K562 (cell line): ENCODE measurements at regions not wholly inside any gene's neighbourhood (a gene's known extent, or its start where the extent isn't known, plus 50 kb on each side); places are given as distances from the start of the nearest gene placed in this dataset.

Experiments
- ATAC-seq: fragments of 200-7000 bp; cut with Tn5 transposase; 3 replicates; pipeline ENCODE4 v1.9.1; 2020; ENCODE audit warnings: moderate library complexity
- BruUV-seq: library from RNA; stranded (reverse); fragments of 400-500 nt; replicated peaks from 2 replicates; lab custom pipeline; 2021; lab: Mats Ljungman, UMichigan
- CTCF ChIA-PET: fragments of 300-600 bp; formaldehyde crosslinking; extraction: SDS; loops from one replicate; lab custom pipeline; 2021; ENCODE audit warnings: low intra/inter-chr PET ratio; lab: Yijun Ruan, JAX
- POLR2A ChIA-PET: fragments of 300-600, 350-650 bp; sonication (Branson Sonifier 250); formaldehyde crosslinking; extraction: SDS; loops from one replicate; lab custom pipeline; 2021; ENCODE audit warnings: antibody characterized with exemption, inconsistent platforms; lab: Yijun Ruan, JAX
- DNase-seq, 4 experiments: peaks; one replicate each; pipeline versions ENCODE4 v3.0.0 to v3.0.0-alpha.2; 2011 to 2018; ENCODE audit warnings: low spot score in 3 of 4, mixed read lengths in 3 of 4; ENCODE audit errors: extremely low read depth in 1 of 4
- FAIRE-seq: peaks from 2 replicates; lab custom pipeline; 2011; peaks lifted over from hg19 to GRCh38; lab: Jason Lieb, UNC
- H2AFZ ChIP-seq: 2 replicates; pipeline ENCODE4 v1.6.0; 2011; ENCODE audit warnings: low read depth, low read length, control low read depth, inconsistent platforms
- H3K27ac ChIP-seq: fragments of 200-600 bp; 3 replicates; pipeline ENCODE4 v1.8.0; 2011; ENCODE audit warnings: low read depth, mild to moderate bottlenecking, control low read depth, inconsistent platforms, low read length, moderate library complexity, mixed read lengths; ENCODE audit errors: extremely low read depth
- H3K27me3 ChIP-seq, 2 experiments: fragments of 300-600 bp in 1 of 2; 2 replicates in 1 of 2; 3 replicates in 1 of 2; pipeline versions ENCODE4 v1.6.0 to v1.8.0; 2011; ENCODE audit warnings: inconsistent platforms in 2 of 2, low read length in 2 of 2, mild to moderate bottlenecking in 1 of 2, mixed read lengths in 1 of 2, moderate library complexity in 1 of 2; ENCODE audit not compliant: control insufficient read depth in 2 of 2, insufficient read depth in 2 of 2
- H3K36me3 ChIP-seq: fragments of 300-600 bp; 3 replicates; pipeline ENCODE4 v1.8.0; 2011; ENCODE audit warnings: mild to moderate bottlenecking, low read length, inconsistent platforms; ENCODE audit not compliant: control insufficient read depth, insufficient read depth
- H3K4me1 ChIP-seq, 2 experiments: fragments of 200-600 bp in 1 of 2; replicated peaks in 1 of 2; 2 replicates in 1 of 2; 3 replicates in 1 of 2; pipeline versions ENCODE4 v1.5.1 to v1.8.0; 2011; ENCODE audit warnings: inconsistent platforms in 2 of 2, low read length in 2 of 2, mild to moderate bottlenecking in 1 of 2, mixed read lengths in 1 of 2, moderate library complexity in 1 of 2; ENCODE audit not compliant: control insufficient read depth in 2 of 2, insufficient read depth in 2 of 2
- H3K4me2 ChIP-seq: 2 replicates; pipeline ENCODE4 v1.6.1; 2011; ENCODE audit warnings: low read length, control low read depth, inconsistent platforms, mixed read lengths; ENCODE audit not compliant: insufficient read depth
- H3K4me3 ChIP-seq: fragments of 200-600 bp; sonication (generic), shearing (Covaris generic); 2 replicates; pipeline ENCODE4 v1.5.1; 2016; ENCODE audit warnings: control low read depth, inconsistent platforms
- H3K79me2 ChIP-seq: fragments of 200-600 bp; 3 replicates; pipeline ENCODE4 v1.8.0; 2011; ENCODE audit warnings: low read length, inconsistent platforms; ENCODE audit not compliant: control insufficient read depth, insufficient read depth
- H3K9ac ChIP-seq, 2 experiments: 2 replicates each; pipeline versions ENCODE4 v1.6.0 to v1.6.1; 2011; ENCODE audit warnings: low read depth in 2 of 2, low read length in 2 of 2, control low read depth in 1 of 2, inconsistent platforms in 1 of 2, mild to moderate bottlenecking in 1 of 2, mixed read lengths in 1 of 2; ENCODE audit not compliant: insufficient read depth in 1 of 2
- H3K9me1 ChIP-seq: one replicate; pipeline ENCODE4 v1.6.0; 2011; ENCODE audit warnings: inconsistent platforms, mild to moderate bottlenecking, low read length, moderate library complexity; ENCODE audit not compliant: control insufficient read depth, insufficient read depth
- H3K9me3 ChIP-seq: replicated peaks from 2 replicates; pipeline ENCODE4 v1.5.1; 2011; ENCODE audit warnings: low read depth, low read length, inconsistent platforms; ENCODE audit not compliant: control insufficient read depth, insufficient read depth
- H4K20me1 ChIP-seq: replicated peaks from 2 replicates; pipeline ENCODE4 v1.6.1; 2011; ENCODE audit warnings: low read length, inconsistent platforms, mixed read lengths; ENCODE audit not compliant: control insufficient read depth, insufficient read depth
- HDGF ChIP-seq: fragments of 450-650 bp; IDR thresholded peaks from 2 replicates; pipeline ENCODE4 v1.6.1; 2016
- MTA1 ChIP-seq: fragments of 450-650 bp; IDR thresholded peaks from 2 replicates; pipeline ENCODE4 v1.6.1; 2017; ENCODE audit warnings: borderline replicate concordance
- NCOR1 ChIP-seq: fragments of 450-650 bp; IDR thresholded peaks from 2 replicates; pipeline ENCODE4 v1.6.1; 2016; ENCODE audit warnings: mild to moderate bottlenecking, moderate library complexity
- NFATC3 ChIP-seq: fragments of 450-650 bp; IDR thresholded peaks from 2 replicates; pipeline ENCODE4 v1.6.1; 2017; ENCODE audit warnings: mild to moderate bottlenecking
- POLR2AphosphoS2 ChIP-seq: IDR thresholded peaks from 2 replicates; pipeline ENCODE4 v1.6.1; 2012; ENCODE audit warnings: low read length, improper control_type of control experiment
- SUPT5H ChIP-seq: fragments of 450-650 bp; IDR thresholded peaks from 2 replicates; pipeline ENCODE4 v1.6.1; 2016
- THRB ChIP-seq: fragments of 450-650 bp; formaldehyde crosslinking; conservative IDR thresholded peaks from 2 replicates; pipeline ENCODE4 v1.4.0; 2022; ENCODE audit warnings: mild to moderate bottlenecking, missing genetic modification characterization
- ZFPM2 ChIP-seq: fragments of 250-450 bp; sonication (Bioruptor Pico); IDR thresholded peaks from 2 replicates; pipeline ENCODE4 v1.5.1; 2022; ENCODE audit warnings: mild to moderate bottlenecking
- WGBS: fragments of 100-300 bp; shearing (Covaris generic); methylation state at CpG from one replicate; pipeline ENCODE4 v1.1.6; 2016; ENCODE audit warnings: low coverage, mixed read lengths; ENCODE audit not compliant: insufficient coverage; ENCODE audit errors: missing lambda C conversion rate; 5-methylcytosine and 5-hydroxymethylcytosine counted together
- in situ Hi-C: fragments of 300-500 bp; cut with MboI; formaldehyde crosslinking; loops from 4 replicates; pipeline ENCODE4 v1.15.0; 2018; ENCODE audit warnings: inconsistent platforms, mixed read lengths
- intact Hi-C: fragments of 100-400 bp; cut with micrococcal nuclease; formaldehyde crosslinking; loops from 2 replicates; pipeline ENCODE4 v1.14.2; 2022
- TF ChIP-seq, protein P1 (sequence below): fragments of 450-650 bp; IDR thresholded peaks from 2 replicates; pipeline ENCODE4 v1.6.1; 2018; ENCODE audit not compliant: partially characterized antibody

GRCh38 chr4:134952305-134952704 is 750.7 kb upstream of the PABPC4L start (continued):
- TF ChIP-seq POLR2AphosphoS2 = no peak
- TF ChIP-seq HDGF = no peak
- no peak for TF ChIP-seq NFATC3
- no peak for TF ChIP-seq SUPT5H
- TF ChIP-seq NCOR1 = no peak
- no peak for TF ChIP-seq MTA1
- TF ChIP-seq THRB (CRISPR knock-in tag) = no peak
- TF ChIP-seq, protein P1, sequence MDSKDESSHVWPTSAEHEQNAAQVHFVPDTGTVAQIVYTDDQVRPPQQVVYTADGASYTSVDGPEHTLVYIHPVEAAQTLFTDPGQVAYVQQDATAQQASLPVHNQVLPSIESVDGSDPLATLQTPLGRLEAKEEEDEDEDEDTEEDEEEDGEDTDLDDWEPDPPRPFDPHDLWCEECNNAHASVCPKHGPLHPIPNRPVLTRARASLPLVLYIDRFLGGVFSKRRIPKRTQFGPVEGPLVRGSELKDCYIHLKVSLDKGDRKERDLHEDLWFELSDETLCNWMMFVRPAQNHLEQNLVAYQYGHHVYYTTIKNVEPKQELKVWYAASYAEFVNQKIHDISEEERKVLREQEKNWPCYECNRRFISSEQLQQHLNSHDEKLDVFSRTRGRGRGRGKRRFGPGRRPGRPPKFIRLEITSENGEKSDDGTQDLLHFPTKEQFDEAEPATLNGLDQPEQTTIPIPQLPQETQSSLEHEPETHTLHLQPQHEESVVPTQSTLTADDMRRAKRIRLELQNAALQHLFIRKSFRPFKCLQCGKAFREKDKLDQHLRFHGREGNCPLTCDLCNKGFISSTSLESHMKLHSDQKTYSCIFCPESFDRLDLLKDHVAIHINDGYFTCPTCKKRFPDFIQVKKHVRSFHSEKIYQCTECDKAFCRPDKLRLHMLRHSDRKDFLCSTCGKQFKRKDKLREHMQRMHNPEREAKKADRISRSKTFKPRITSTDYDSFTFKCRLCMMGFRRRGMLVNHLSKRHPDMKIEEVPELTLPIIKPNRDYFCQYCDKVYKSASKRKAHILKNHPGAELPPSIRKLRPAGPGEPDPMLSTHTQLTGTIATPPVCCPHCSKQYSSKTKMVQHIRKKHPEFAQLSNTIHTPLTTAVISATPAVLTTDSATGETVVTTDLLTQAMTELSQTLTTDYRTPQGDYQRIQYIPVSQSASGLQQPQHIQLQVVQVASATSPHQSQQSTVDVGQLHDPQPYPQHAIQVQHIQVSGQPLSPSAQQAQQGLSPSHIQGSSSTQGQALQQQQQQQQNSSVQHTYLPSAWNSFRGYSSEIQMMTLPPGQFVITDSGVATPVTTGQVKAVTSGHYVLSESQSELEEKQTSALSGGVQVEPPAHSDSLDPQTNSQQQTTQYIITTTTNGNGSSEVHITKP = no peak

DNA sequence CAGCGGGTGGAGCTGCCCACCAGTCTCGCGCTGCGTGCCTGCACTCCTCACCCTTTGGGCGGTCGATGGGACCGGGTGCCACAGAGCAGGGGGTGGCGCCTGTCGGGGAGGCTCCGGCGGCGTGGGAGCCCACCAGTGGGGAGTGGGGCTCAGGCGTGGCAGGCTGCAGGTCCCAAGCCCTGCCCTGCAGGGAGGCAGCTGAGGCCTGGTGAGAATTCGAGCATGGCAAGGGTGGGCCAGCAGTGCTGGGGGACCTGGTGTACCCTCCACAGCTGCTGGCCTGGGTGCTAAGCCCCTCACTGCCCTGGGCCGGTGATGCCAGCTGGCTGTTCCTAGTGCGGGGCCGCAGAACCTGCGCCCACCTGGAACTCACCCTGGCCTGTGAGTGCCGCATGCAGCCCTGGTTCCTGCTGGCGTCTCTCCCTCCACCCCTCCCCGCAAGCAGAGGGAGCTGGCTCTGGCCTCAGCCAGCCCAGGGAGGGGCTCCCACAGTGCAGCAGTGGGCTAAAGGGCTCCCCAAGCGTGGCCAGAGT is 746.6 kb upstream of the PABPC4L start:
- in situ Hi-C loops (no loop called here), intact Hi-C loops (no loop called here)
- Histone ChIP-seq H3K9ac (no peak overlapping the region), H4K20me1 (no peaks in the 10 kb centered on the region), H3K9me3 (no peaks in the 10 kb centered on the region), H3K4me1 (no peaks in the 10 kb centered on the region), H3K4me3 (no peak overlapping the region), H3K36me3 (no peaks in the 10 kb centered on the region), H3K27ac (no peak overlapping the region), H2AFZ (no peak overlapping the region), H3K9me1 (no peaks in the 10 kb centered on the region), H3K4me2 (no peak overlapping the region), H3K27me3 (no peaks in the 10 kb centered on the region), H3K79me2 (no peaks in the 10 kb centered on the region)
- WGBS = 1% methylated on average over 20 of the region's 22 CpGs
- ChIA-PET POLR2A (no interaction called here), CTCF (no interaction called here)
- DNase-seq = no peak
- no peak for ATAC-seq
- no peak for TF ChIP-seq ZFPM2 (CRISPR knock-in tag)
- FAIRE-seq = no peak
- no TSS peak for BruUV-seq
